Immature natural killer cell (primary cell): ENCODE measurements at regions not wholly inside any gene's neighbourhood (a gene's known extent, or its start where the extent isn't known, plus 50 kb on each side); places are given as distances from the start of the nearest gene placed in this dataset.
"Not testable (repeated sequence)": the region's sequence is repeated elsewhere in the genome, so short reads cannot be mapped to it uniquely, and the experiment has no call there.

Source experiments
- DNase-seq, 3 donors: peaks; one replicate each; pipeline ENCODE4 v3.0.0; 2022; ENCODE audit warnings: mixed read lengths in 1 of 3
- H3K27ac Mint-ChIP-seq, 6 donors: one replicate each; pipeline ENCODE4 v1.8.0; 2020; ENCODE audit warnings: mixed read lengths in 6 of 6, mild to moderate bottlenecking in 5 of 6, inconsistent platforms in 4 of 6, moderate library complexity in 3 of 6
- H3K27me3 Mint-ChIP-seq, 3 donors: one replicate each; pipeline ENCODE4 v1.8.0; 2020 to 2021; ENCODE audit warnings: low read depth in 3 of 3, mild to moderate bottlenecking in 3 of 3, mixed read lengths in 3 of 3, moderate library complexity in 3 of 3, inconsistent platforms in 1 of 3
- H3K36me3 Mint-ChIP-seq, 3 donors: one replicate each; pipeline ENCODE4 v1.8.0; 2020; ENCODE audit warnings: mixed read lengths in 3 of 3, inconsistent platforms in 2 of 3, mild to moderate bottlenecking in 2 of 3
- H3K4me1 Mint-ChIP-seq, 2 donors: one replicate each; pipeline ENCODE4 v1.8.0; 2020; ENCODE audit warnings: inconsistent platforms in 2 of 2, mild to moderate bottlenecking in 2 of 2, mixed read lengths in 2 of 2, moderate library complexity in 1 of 2
- H3K4me3 Mint-ChIP-seq, 5 donors: one replicate each; pipeline ENCODE4 v1.8.0; 2020; ENCODE audit warnings: mild to moderate bottlenecking in 5 of 5, mixed read lengths in 5 of 5, inconsistent platforms in 3 of 5, moderate library complexity in 3 of 5
- H3K9me3 Mint-ChIP-seq, 6 donors: one replicate each; pipeline ENCODE4 v1.8.0; 2020; ENCODE audit warnings: mild to moderate bottlenecking in 6 of 6, mixed read lengths in 6 of 6, inconsistent platforms in 4 of 6, moderate library complexity in 3 of 6

DNA sequence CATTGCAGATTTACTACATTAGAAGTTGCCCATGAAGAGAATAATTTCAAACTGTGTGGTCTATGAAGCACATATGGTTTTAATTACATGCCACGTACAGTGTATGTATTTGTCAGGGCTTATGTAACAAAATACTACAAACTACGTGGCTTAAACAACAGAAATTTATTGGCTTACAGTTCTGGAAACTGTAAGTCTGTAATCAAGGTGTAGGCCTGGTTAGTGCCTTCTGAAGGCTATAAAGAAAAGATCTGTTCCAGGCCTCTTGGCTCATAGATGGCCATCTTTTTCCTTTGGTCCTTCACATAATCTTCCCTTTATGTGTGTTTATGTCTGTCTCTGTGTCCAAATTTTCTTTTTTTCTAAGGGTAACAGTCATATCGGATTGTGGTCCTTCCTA, 1160.2 kb downstream of the FAM133A start:
- no peak overlapping the region for H3K4me3 Mint-ChIP-seq
- H3K27ac Mint-ChIP-seq, result no peak overlapping the region
- no peaks in the 10 kb centered on the region for H3K4me1 Mint-ChIP-seq
- no peak for DNase-seq
- H3K36me3 Mint-ChIP-seq, result no peaks in the 10 kb centered on the region
- peaks cover 0 to 6% (median 0%) of the 10 kb centered on the region in 3 donors for H3K27me3 Mint-ChIP-seq
- H3K9me3 Mint-ChIP-seq, result peaks cover 0 to 2% (median 0%) of the 10 kb centered on the region in 6 donors

DNA sequence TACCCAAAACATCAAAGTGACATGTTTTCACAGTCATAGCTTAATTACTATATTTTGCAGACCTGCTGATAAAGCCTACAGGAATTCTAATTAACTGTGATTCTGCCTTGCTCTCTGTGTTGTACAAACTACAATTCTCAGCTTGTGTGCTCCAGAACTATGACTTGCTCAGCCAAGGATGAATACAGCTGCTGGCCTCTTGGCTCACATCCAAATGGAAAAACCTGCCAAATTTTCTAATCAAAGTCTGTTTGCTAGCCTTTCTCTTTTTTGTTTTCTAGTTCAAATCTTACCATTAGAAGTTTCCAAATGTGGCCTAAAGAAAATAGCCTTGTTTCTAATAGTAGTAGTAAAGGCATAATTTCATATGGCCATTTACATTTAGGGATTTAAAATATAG, 1176.8 kb downstream of the FAM133A start:
- DNase-seq, result no peak
- no peak overlapping the region for H3K4me3 Mint-ChIP-seq
- no peaks in the 10 kb centered on the region for H3K36me3 Mint-ChIP-seq
- H3K27ac Mint-ChIP-seq, result no peak overlapping the region
- H3K9me3 Mint-ChIP-seq, result peaks cover 0 to 2% (median 0%) of the 10 kb centered on the region in 6 donors
- H3K27me3 Mint-ChIP-seq, result peaks cover 0 to 8% (median 2%) of the 10 kb centered on the region in 3 donors
- H3K4me1 Mint-ChIP-seq, result no peaks in the 10 kb centered on the region

DNA sequence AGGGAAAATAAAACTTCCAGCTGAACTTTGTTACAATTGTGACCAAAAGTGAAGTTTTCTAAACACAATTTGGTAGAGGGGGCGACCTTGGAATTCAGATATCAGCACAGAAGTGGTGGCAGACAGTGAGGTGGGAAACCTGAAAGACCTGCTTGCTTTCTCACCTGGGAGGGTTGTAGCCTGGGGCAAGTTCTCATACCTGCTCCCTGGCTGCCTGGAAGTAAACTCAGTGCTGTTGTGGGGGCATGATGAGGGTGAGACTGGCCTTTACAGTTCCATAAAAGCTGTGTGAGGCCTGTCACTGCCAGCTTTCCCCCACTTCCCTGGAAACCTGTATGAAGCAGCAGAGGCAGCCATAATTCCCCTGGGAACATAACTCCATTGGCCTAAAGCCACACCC, 1180.2 kb downstream of the FAM133A start:
- DNase-seq, result no peak
- Mint-ChIP-seq H3K27ac (no peak overlapping the region), H3K9me3 (peaks cover 0 to 10% (median 0%) of the 10 kb centered on the region in 6 donors), H3K4me1 (no peaks in the 10 kb centered on the region), H3K36me3 (no peaks in the 10 kb centered on the region), H3K4me3 (no peak overlapping the region), H3K27me3 (peaks cover 0 to 11% (median 2%) of the 10 kb centered on the region in 3 donors)

DNA sequence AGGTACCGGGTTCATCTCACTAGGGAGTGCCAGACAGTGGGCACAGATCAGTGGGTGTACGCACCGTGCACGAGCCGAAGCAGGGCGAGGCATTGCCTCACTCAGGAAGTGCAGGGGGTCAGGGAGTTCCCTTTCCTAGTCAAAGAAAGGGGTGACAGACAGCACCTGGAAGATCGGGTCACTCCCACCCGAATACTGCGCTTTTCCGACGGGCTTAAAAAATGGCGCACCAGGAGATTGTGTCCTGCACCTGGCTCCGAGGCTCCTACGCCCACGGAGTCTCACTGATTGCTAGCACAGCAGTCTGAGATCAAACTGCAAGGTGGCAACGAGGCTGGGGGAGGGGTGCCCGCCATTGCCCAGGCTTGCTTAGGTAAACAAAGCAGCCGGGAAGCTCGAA, 1188.5 kb downstream of the FAM133A start:
- not testable (repeated sequence) for H3K36me3 Mint-ChIP-seq, H3K27ac Mint-ChIP-seq, DNase-seq, H3K4me1 Mint-ChIP-seq, H3K9me3 Mint-ChIP-seq, H3K27me3 Mint-ChIP-seq, H3K4me3 Mint-ChIP-seq

DNA sequence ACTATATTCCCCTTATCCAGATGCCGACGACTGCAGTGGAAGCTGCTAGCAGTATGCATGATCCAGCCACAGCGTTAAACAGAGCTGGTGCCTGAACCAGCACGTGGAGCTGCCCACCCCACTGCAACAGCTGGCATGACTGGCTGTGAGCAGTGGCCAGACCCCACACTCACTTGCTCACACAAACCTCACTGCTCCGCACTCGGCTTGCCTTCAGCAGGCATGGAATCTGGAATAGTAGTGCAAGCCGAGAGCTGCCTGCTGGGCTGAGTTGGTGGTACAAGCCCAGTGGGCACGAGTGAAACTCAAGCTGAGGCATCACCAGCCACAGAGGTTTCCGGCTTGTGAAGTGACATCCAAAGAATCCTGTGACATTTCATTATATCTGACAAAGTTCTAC, 1197.6 kb downstream of the FAM133A start:
- peaks cover 0 to 4% (median 0%) of the 10 kb centered on the region in 6 donors for H3K9me3 Mint-ChIP-seq
- peaks cover 0 to 4% (median 2%) of the 10 kb centered on the region in 3 donors for H3K27me3 Mint-ChIP-seq
- H3K27ac Mint-ChIP-seq, result no peak overlapping the region
- DNase-seq, result no peak
- no peak overlapping the region for H3K4me3 Mint-ChIP-seq
- no peaks in the 10 kb centered on the region for H3K36me3 Mint-ChIP-seq
- no peaks in the 10 kb centered on the region for H3K4me1 Mint-ChIP-seq

DNA sequence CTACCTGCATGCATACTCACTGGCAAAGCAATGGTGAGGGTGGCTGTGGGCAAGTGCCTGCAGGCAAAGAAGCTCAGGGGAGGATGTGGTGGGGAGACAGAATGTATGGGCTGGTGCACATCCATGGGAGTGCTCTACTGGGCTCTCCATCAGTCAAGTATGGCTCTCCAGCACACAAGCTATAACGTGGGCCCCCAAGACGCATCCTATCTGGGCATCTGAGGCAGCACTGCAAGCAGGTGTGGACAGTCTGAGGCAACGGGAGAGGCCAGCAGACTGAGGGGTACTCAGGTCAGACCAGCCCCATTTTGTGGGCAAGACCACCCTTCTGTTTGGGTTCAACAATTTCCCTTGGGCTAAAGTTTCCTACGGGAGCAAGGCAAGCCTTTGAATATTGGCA, 1227.8 kb downstream of the FAM133A start:
- H3K4me3 Mint-ChIP-seq, result no peak overlapping the region
- no peak overlapping the region for H3K27ac Mint-ChIP-seq
- H3K27me3 Mint-ChIP-seq, result peaks cover 1 to 8% (median 4%) of the 10 kb centered on the region in 3 donors
- H3K9me3 Mint-ChIP-seq, result peaks cover 0 to 12% (median 5%) of the 10 kb centered on the region in 6 donors
- no peaks in the 10 kb centered on the region for H3K36me3 Mint-ChIP-seq
- no peaks in the 10 kb centered on the region for H3K4me1 Mint-ChIP-seq
- DNase-seq, result no peak

DNA sequence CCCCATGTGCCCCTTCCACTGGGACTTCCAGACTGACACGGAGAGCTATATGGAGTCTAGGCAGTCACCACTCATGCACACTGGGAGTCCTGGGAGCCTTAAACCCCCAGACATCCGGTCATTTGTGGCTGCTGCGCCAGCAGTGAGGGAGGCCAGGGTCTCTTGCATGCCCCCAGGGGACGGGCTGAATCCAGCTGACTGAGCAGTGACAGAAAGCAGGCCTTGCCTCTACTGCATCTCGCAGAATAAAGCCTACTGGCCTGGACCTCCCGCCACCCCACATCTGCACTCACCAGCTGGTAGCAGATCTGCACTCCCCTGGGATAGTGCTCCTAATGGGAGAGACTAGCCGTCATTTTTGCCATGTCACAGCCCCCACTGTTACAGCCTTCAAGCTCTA, 1234.2 kb downstream of the FAM133A start:
- H3K27ac Mint-ChIP-seq, result no peak overlapping the region
- H3K27me3 Mint-ChIP-seq, result peaks cover 0 to 2% (median 1%) of the 10 kb centered on the region in 3 donors
- no peaks in the 10 kb centered on the region for H3K4me1 Mint-ChIP-seq

DNA sequence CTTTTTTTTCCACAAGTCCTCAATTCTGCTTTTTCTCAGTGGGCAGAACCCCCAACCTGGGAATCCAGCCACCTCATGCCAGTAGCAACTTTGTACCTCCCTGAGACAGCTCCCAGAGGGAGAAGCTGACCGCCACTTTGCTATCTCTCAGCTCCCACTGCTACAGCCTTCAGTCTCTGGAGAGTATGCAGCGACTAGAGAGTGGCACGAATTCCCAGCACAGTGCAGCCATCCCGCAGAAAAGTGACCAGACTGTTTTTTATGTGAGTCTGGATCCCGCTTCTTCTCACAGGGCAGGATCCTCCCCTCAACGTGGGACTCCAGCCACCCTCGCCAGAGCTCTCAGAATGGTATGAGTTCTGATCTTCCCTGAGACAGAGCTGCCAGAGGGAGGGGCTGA, 1234.6 kb downstream of the FAM133A start:
- no peaks in the 10 kb centered on the region for H3K36me3 Mint-ChIP-seq
- peaks cover 0 to 2% (median 1%) of the 10 kb centered on the region in 3 donors for H3K27me3 Mint-ChIP-seq
- H3K9me3 Mint-ChIP-seq, result peaks cover 0 to 5% (median under 1%) of the 10 kb centered on the region in 6 donors
- no peak overlapping the region for H3K27ac Mint-ChIP-seq
- no peak overlapping the region for H3K4me3 Mint-ChIP-seq
- H3K4me1 Mint-ChIP-seq, result no peaks in the 10 kb centered on the region
- no peak for DNase-seq

More for the DNA sequence above, 1234.2 kb downstream of the FAM133A start:
- Mint-ChIP-seq H3K36me3 (no peaks in the 10 kb centered on the region), H3K4me3 (no peak overlapping the region), H3K9me3 (peaks cover 0 to 5% (median 1%) of the 10 kb centered on the region in 6 donors)
- no peak for DNase-seq

DNA sequence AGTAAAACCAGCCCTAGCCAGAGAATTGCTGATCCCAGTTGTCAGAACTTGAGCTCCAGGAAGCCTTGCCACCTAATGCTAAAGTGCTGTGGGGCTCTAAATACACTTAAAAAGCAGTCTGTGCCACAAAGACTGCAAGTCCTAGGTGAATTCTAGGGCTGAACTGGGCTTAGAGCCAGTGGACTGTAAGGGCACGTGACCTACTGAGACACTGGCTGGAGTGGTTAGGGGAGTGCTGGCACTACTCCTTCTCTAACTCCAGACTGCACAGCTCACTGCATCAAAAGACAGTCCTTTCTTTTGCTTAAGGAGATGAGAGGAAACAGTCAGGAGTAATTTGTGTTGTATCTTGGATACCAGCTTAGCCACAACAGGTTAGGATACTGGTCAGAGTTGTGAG, 1240.2 kb downstream of the FAM133A start:
- no peak overlapping the region for H3K27ac Mint-ChIP-seq
- peaks cover 0 to 4% (median 0%) of the 10 kb centered on the region in 6 donors for H3K9me3 Mint-ChIP-seq
- H3K4me3 Mint-ChIP-seq, result no peak overlapping the region
- peaks cover 0 to 1% (median 0%) of the 10 kb centered on the region in 3 donors for H3K27me3 Mint-ChIP-seq
- no peak for DNase-seq
- H3K36me3 Mint-ChIP-seq, result no peaks in the 10 kb centered on the region
- no peaks in the 10 kb centered on the region for H3K4me1 Mint-ChIP-seq

DNA sequence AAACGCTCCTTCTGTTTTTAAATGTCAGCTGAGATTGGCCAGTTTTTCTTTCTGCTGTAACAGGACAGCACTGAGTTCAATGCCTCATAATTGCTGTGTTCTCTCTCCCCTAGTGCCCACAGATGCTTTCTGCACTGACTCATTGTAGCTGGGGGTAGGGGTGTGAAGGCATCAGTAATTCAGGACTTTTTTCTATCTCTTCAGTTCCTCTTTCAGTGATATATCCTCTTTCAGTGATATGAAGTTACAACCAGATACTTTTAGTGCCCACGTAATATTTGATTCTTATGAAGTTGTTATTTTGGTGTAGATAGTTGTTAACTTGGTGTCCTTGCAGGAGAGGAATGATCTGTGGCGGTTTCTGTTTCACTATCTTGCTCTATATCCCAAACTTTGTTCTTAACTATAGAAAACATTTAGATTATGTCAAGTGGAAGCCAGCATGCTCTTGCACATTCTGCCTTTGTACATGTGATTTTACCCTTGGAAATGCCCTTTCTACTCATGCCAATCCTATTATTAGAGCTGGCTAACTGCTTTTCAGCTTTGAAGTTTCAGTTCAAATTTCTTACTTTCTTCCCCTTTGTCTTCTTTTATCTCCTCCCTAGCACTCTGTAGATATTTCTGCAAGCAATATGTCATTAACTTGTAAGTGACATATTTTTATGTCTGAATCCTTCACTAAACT, 1258.4 kb downstream of the FAM133A start:
- no peak overlapping the region for H3K4me3 Mint-ChIP-seq
- no peaks in the 10 kb centered on the region for H3K4me1 Mint-ChIP-seq
- no peak overlapping the region for H3K27ac Mint-ChIP-seq
- H3K36me3 Mint-ChIP-seq, result no peaks in the 10 kb centered on the region
- DNase-seq, result no peak
- H3K27me3 Mint-ChIP-seq, result no peaks in the 10 kb centered on the region
- H3K9me3 Mint-ChIP-seq, result peaks cover 0 to 8% (median under 1%) of the 10 kb centered on the region in 6 donors

DNA sequence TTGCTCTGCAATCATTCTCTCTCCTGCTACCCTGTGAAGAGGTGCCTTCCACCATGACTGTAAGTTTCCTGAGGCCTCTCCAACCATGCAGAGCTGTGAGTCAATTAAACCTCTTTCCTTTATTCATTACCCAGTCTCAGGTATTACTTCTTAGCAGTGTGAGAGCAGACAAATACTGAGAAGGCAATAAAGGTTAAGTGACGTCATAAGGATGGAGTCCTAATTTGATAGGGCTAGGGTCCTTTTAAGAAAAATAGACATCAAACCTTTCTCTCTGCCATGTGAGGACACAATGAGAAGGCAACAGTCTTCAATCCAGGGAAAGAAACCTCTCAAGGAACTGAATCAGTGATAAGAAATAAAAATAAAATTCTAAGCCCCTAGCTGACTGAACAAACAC, 1262.7 kb downstream of the FAM133A start:
- H3K9me3 Mint-ChIP-seq, result peaks cover 0 to 8% (median 2%) of the 10 kb centered on the region in 6 donors
- H3K27ac Mint-ChIP-seq, result no peak overlapping the region
- H3K4me1 Mint-ChIP-seq, result no peaks in the 10 kb centered on the region
- H3K4me3 Mint-ChIP-seq, result no peak overlapping the region
- DNase-seq, result no peak
- no peaks in the 10 kb centered on the region for H3K36me3 Mint-ChIP-seq
- H3K27me3 Mint-ChIP-seq, result no peaks in the 10 kb centered on the region

DNA sequence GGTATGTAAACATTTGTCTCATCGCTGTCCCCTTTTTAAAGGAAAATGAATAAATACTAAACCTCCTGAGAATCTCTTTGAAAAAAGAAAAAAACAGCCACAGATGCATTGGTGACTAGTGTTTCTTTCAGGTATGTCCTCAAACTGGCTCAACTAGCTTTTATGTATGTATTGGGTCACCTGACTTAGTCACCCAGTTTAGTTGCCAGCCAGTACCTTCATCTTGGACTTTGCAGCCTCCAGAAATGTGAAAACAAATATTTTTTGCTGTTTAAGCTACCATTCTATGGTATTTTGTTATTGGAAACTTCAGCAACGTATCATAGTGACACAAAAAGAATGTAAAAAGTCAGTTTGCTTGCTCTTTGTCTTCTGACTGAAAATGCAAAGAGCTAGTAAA, 1263.5 kb downstream of the FAM133A start:
- peaks cover 0 to 6% (median 3%) of the 10 kb centered on the region in 6 donors for H3K9me3 Mint-ChIP-seq
- H3K4me3 Mint-ChIP-seq, result no peak overlapping the region
- no peaks in the 10 kb centered on the region for H3K36me3 Mint-ChIP-seq
- H3K4me1 Mint-ChIP-seq, result no peaks in the 10 kb centered on the region
- DNase-seq, result no peak
- H3K27me3 Mint-ChIP-seq, result peaks cover 0 to 3% (median 0%) of the 10 kb centered on the region in 3 donors
- H3K27ac Mint-ChIP-seq, result no peak overlapping the region

DNA sequence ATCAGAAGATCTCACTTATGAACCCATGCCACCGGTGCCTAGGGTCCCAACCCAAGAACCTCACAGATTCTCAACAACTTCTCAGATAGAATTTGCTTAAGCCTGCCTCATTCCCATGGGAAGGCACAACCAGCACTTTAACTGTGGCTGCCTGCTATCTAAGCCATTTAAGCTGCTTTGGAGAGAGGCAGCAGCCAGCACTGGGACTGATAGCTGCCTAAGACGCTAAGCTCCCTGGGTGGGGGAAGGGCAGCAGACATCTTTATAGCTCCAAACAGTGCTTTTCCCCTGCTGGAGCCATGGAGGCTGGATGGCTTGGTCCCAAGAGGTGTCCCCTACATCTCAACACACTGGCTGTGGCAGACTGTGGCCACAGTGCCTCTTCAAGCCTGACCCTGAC, 1268.6 kb downstream of the FAM133A start:
- Mint-ChIP-seq H3K27ac (no peak overlapping the region), H3K27me3 (peaks cover 0 to 5% (median 3%) of the 10 kb centered on the region in 3 donors), H3K9me3 (peaks cover 0 to 12% (median 3%) of the 10 kb centered on the region in 6 donors), H3K4me3 (no peak overlapping the region), H3K36me3 (no peaks in the 10 kb centered on the region), H3K4me1 (no peaks in the 10 kb centered on the region)
- no peak for DNase-seq

DNA sequence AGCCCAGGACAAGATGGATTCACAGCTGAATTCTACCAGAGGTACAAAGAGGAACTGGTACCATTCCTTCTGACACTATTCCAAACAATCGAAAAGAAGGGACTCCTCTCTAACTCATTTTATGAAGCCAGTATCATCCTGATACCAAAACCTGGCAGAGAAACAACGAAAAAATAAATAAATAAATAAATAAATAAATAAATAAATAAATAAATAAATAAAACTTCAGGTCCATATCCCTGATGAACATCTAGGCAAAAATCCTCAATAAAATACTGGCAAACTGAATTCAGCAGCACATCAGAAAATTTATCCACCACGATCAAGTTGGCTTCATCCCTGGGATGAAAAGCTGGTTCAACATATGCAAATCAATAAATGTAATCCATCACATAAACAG, 1272.1 kb downstream of the FAM133A start:
- not testable (repeated sequence) for H3K36me3 Mint-ChIP-seq, H3K4me3 Mint-ChIP-seq, H3K4me1 Mint-ChIP-seq, H3K27ac Mint-ChIP-seq, H3K27me3 Mint-ChIP-seq, DNase-seq
- peaks cover 0 to 12% (median 2%) of the 10 kb centered on the region in 6 donors for H3K9me3 Mint-ChIP-seq

DNA sequence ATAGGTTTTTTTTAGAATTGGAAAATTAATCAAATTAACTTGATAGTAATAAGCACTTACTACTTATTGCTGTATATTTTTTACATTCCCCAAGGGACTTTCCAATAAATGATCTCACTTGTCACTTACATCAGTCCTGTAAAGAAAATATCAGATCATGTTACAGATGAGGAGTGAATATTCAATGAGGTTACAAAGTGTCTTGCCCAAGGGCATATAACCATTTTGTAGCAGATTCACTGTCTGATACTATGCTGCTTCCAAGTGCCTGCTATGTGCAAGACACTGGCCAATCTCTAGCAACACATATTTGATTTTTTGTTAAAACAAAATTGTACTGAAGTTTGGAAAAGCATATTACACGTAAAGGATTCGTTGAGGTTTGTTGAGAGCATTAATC, 1287.7 kb downstream of the FAM133A start:
- Mint-ChIP-seq H3K36me3 (no peaks in the 10 kb centered on the region), H3K27me3 (peaks cover 0 to 5% (median 0%) of the 10 kb centered on the region in 3 donors), H3K9me3 (peaks cover 0 to 5% (median 0%) of the 10 kb centered on the region in 6 donors), H3K4me1 (no peaks in the 10 kb centered on the region), H3K4me3 (no peak overlapping the region), H3K27ac (no peak overlapping the region)
- no peak for DNase-seq
